IMR-90 (cell line): ENCODE measurements at regions not wholly inside any gene's neighbourhood (a gene's known extent, or its start where the extent isn't known, plus 50 kb on each side); places are given as distances from the start of the nearest gene placed in this dataset.

Experiments
- ATAC-seq: fragments of 200-7000 bp; cut with Tn5 transposase; 2 replicates; pipeline ENCODE4 v1.9.1; 2020; ENCODE audit warnings: low read depth, mild to moderate bottlenecking, moderate library complexity
- BruUV-seq: library from RNA; stranded (reverse); fragments of 400-500 nt; replicated peaks from 2 replicates; lab custom pipeline; 2021; lab: Mats Ljungman, UMichigan
- CTCF ChIA-PET: fragments of 300-600 bp; formaldehyde crosslinking; extraction: SDS; loops from one replicate; lab custom pipeline; 2021; ENCODE audit warnings: antibody characterized with exemption; lab: Yijun Ruan, JAX
- POLR2A ChIA-PET: fragments of 300-600 bp; sonication (Branson Sonifier 250); formaldehyde crosslinking; loops from one replicate; lab custom pipeline; 2022; ENCODE audit warnings: antibody characterized with exemption; ENCODE audit not compliant: unreplicated experiment; lab: Charles Lee
- DNase-seq: peaks from one replicate; pipeline ENCODE4 v3.0.0; 2013
- H2AFZ ChIP-seq: replicated peaks from 2 replicates; pipeline ENCODE3; 2013; ENCODE audit warnings: low read length, mild to moderate bottlenecking; ENCODE audit not compliant: poor library complexity
- H2AK5ac ChIP-seq: 2 replicates; pipeline ENCODE4 v1.6.1; 2013; ENCODE audit warnings: low read depth, low read length, inconsistent platforms
- H2AK9ac ChIP-seq: replicated peaks from 2 replicates; pipeline ENCODE3; 2013; ENCODE audit warnings: mild to moderate bottlenecking, low read depth, low read length, moderate library complexity; ENCODE audit not compliant: poor library complexity
- H2BK120ac ChIP-seq: 2 replicates; pipeline ENCODE4 v1.6.1; 2013; ENCODE audit warnings: low read depth, low read length, inconsistent platforms
- H2BK15ac ChIP-seq: 3 replicates; pipeline ENCODE4 v1.6.1; 2013; ENCODE audit warnings: low read depth, low read length, inconsistent platforms
- H2BK20ac ChIP-seq: 2 replicates; pipeline ENCODE4 v1.6.1; 2013; ENCODE audit warnings: low read depth, mild to moderate bottlenecking, inconsistent platforms, low read length, moderate library complexity
- H2BK5ac ChIP-seq: 2 replicates; pipeline ENCODE4 v1.6.1; 2013; ENCODE audit warnings: mild to moderate bottlenecking, low read depth, low read length, inconsistent platforms; ENCODE audit not compliant: poor library complexity, severe bottlenecking
- H3K14ac ChIP-seq: replicated peaks from 2 replicates; pipeline ENCODE4 v1.6.1; 2013; ENCODE audit warnings: low read depth, low read length, inconsistent platforms
- H3K18ac ChIP-seq: 2 replicates; pipeline ENCODE4 v1.6.1; 2013; ENCODE audit warnings: low read depth, low read length, control low read depth
- H3K23ac ChIP-seq: 2 replicates; pipeline ENCODE4 v1.6.1; 2013; ENCODE audit warnings: low read depth, low read length, inconsistent platforms
- H3K27ac ChIP-seq: 2 replicates; pipeline ENCODE4 v1.5.1; 2013; ENCODE audit warnings: mild to moderate bottlenecking, control low read depth, low read length; ENCODE audit not compliant: insufficient read depth
- H3K27me3 ChIP-seq: 2 replicates; pipeline ENCODE4 v1.6.1; 2013; ENCODE audit warnings: low read length; ENCODE audit not compliant: control insufficient read depth, insufficient read depth
- H3K36me3 ChIP-seq: 2 replicates; pipeline ENCODE4 v1.6.1; 2013; ENCODE audit warnings: low read length, mixed read lengths; ENCODE audit not compliant: control insufficient read depth, insufficient read depth
- H3K4ac ChIP-seq: 2 replicates; pipeline ENCODE4 v1.6.1; 2013; ENCODE audit warnings: low read depth, low read length, inconsistent platforms
- H3K4me1 ChIP-seq: 2 replicates; pipeline ENCODE4 v1.6.1; 2013; ENCODE audit warnings: low read length, mixed read lengths; ENCODE audit not compliant: control insufficient read depth, insufficient read depth
- H3K4me2 ChIP-seq: 2 replicates; pipeline ENCODE4 v1.6.1; 2013; ENCODE audit warnings: low read depth, mild to moderate bottlenecking, control low read depth, low read length, moderate library complexity
- H3K4me3 ChIP-seq: 2 replicates; pipeline ENCODE4 v1.5.1; 2013; ENCODE audit warnings: low read depth, mild to moderate bottlenecking, control low read depth, low read length, moderate library complexity; ENCODE audit not compliant: insufficient read depth
- H3K56ac ChIP-seq: 2 replicates; pipeline ENCODE4 v1.6.1; 2013; ENCODE audit warnings: low read length, inconsistent platforms; ENCODE audit not compliant: insufficient read depth; ENCODE audit errors: extremely low read depth
- H3K79me1 ChIP-seq, 2 experiments: 2 replicates each; pipeline ENCODE4 v1.6.1; 2013; ENCODE audit warnings: low read length in 2 of 2, inconsistent platforms in 1 of 2, low read depth in 1 of 2
- H3K9ac ChIP-seq: 2 replicates; pipeline ENCODE4 v1.6.1; 2013; ENCODE audit warnings: low read depth, low read length, control low read depth
- H3K9me1 ChIP-seq: 2 replicates; pipeline ENCODE4 v1.6.1; 2013; ENCODE audit warnings: low read length, inconsistent platforms; ENCODE audit not compliant: insufficient read depth
- H3K9me3 ChIP-seq: 2 replicates; pipeline ENCODE4 v1.6.1; 2013; ENCODE audit warnings: low read length; ENCODE audit not compliant: control insufficient read depth, insufficient read depth
- H4K20me1 ChIP-seq: 2 replicates; pipeline ENCODE4 v1.6.1; 2013; ENCODE audit warnings: low read length, inconsistent platforms; ENCODE audit not compliant: insufficient read depth
- H4K5ac ChIP-seq: 2 replicates; pipeline ENCODE4 v1.6.1; 2013; ENCODE audit warnings: mild to moderate bottlenecking, low read depth, low read length, control low read depth
- H4K8ac ChIP-seq, 2 experiments: 2 replicates each; pipeline ENCODE4 v1.6.1; 2013; ENCODE audit warnings: low read depth in 2 of 2, low read length in 2 of 2, control low read depth in 1 of 2, inconsistent platforms in 1 of 2
- H4K91ac ChIP-seq: 2 replicates; pipeline ENCODE4 v1.6.1; 2013; ENCODE audit warnings: low read depth, low read length, inconsistent platforms; ENCODE audit not compliant: insufficient read depth
- CTCF ChIP-seq: conservative IDR thresholded peaks from 2 replicates; pipeline ENCODE4 v1.5.1; 2012; ENCODE audit warnings: mild to moderate bottlenecking, low read depth, low read length, improper control_type of control experiment
- NFE2L2 ChIP-seq: fragments of 150-350 bp; IDR thresholded peaks from 2 replicates; pipeline ENCODE4 v1.6.1; 2016; ENCODE audit warnings: low read depth, mild to moderate bottlenecking, low read length
- WGBS, 2 experiments: methylation state at CpG; one replicate each; pipeline versions ENCODE4 v1.1.5 to v1.1.7; 2013; ENCODE audit warnings: missing lambda C conversion rate in 2 of 2; ENCODE audit not compliant: insufficient read length in 1 of 2; ENCODE audit errors: extremely low coverage in 2 of 2; 5-methylcytosine and 5-hydroxymethylcytosine counted together
- dilution Hi-C: fragments of 300-500 bp; cut with HindIII; formaldehyde crosslinking; loops from one replicate; pipeline ENCODE4 v1.14.3; 2018; ENCODE audit warnings: low sequenced_read_pairs; ENCODE audit not compliant: unreplicated experiment
- in situ Hi-C: fragments of 300-500 bp; cut with MboI; formaldehyde crosslinking; loops from 3 replicates; pipeline ENCODE4 v1.14.3; 2019; ENCODE audit warnings: low sequenced_read_pairs, inconsistent platforms, mixed read lengths
- intact Hi-C: fragments of 100-400 bp; cut with micrococcal nuclease; formaldehyde crosslinking; loops from 2 replicates; pipeline ENCODE4 v1.10.0; 2022

- Histone ChIP-seq H4K5ac (no peak overlapping the region), H4K8ac (no peak overlapping the region), H2AK9ac (no peak overlapping the region), H3K27me3 (no peaks in the 10 kb centered on the region), H3K4me2 (no peak overlapping the region), H2BK5ac (no peak overlapping the region), H2BK15ac (no peak overlapping the region), H3K4ac (no peak overlapping the region), H2AK5ac (no peak overlapping the region), H3K23ac (no peak overlapping the region), H4K91ac (no peak overlapping the region), H3K4me1 (no peaks in the 10 kb centered on the region), H3K27ac (no peak overlapping the region), H3K79me1 (no peaks in the 10 kb centered on the region), H2BK120ac (no peak overlapping the region), H3K36me3 (no peaks in the 10 kb centered on the region), H3K56ac (no peak overlapping the region), H2BK20ac (no peak overlapping the region), H3K14ac (no peak overlapping the region), H3K9me3 (peaks cover 4% of the 10 kb centered on the region; the same call in 1 of the 2 replicates), H4K20me1 (no peaks in the 10 kb centered on the region), H2AFZ (no peak overlapping the region), H3K9ac (no peak overlapping the region), H3K9me1 (no peaks in the 10 kb centered on the region), H3K4me3 (no peak overlapping the region), H3K18ac (no peak overlapping the region)
- dilution Hi-C loops (no loop called here), in situ Hi-C loops (no loop called here), intact Hi-C loops (no loop called here)
- ChIA-PET POLR2A (no interaction called here), CTCF (no interaction called here)
- ATAC-seq (no peak), DNase-seq (no peak)
- BruUV-seq: no TSS peak
- TF ChIP-seq CTCF: 0 out of 2 replicates have a peak, but pooled peaks have one; percentile 0
- no peak for TF ChIP-seq NFE2L2
- WGBS, 2 experiments: 14% methylated on average over 1 of the region's 5 CpGs; no CpG with 5 or more reads in 1 of the 2 experiments
Measured at GRCh38 chr10:127815147-127815546, 77.6 kb downstream of the CLRN3 start.
